Naive thymus-derived CD4-positive, alpha-beta T cell (primary cell): ENCODE measurements at regions not wholly inside any gene's neighbourhood (a gene's known extent, or its start where the extent isn't known, plus 50 kb on each side); places are given as distances from the start of the nearest gene placed in this dataset.

Experiments
- ATAC-seq: fragments of 150-1000 bp; cut with Tn5 transposase; 2 replicates; pipeline ENCODE4 v1.10.0; 2021; ENCODE audit warnings: mild to moderate bottlenecking, moderate library complexity
- CTCF ChIA-PET: fragments of 350-600 bp; sonication (Branson Sonifier 250); formaldehyde crosslinking; loops from one replicate; lab custom pipeline; 2021; ENCODE audit warnings: antibody characterized with exemption; lab: Charles Lee
- POLR2A ChIA-PET: fragments of 350-600 bp; sonication (Branson Sonifier 250); formaldehyde crosslinking; loops from one replicate; lab custom pipeline; 2021; ENCODE audit warnings: antibody characterized with exemption, inconsistent platforms; lab: Charles Lee
- DNase-seq, 9 donors: peaks; one replicate each; pipeline versions ENCODE4 v3.0.0 to v3.0.0-alpha.2; 2020 to 2022; ENCODE audit warnings: mixed read lengths in 1 of 9
- H3K27ac ChIP-seq: one replicate; pipeline ENCODE4 v1.7.0; 2013; ENCODE audit warnings: mild to moderate bottlenecking, low read depth, low read length, moderate library complexity
- H3K27me3 ChIP-seq, 2 donors: one replicate each; pipeline ENCODE4 v1.7.0; 2013; ENCODE audit warnings: low read length in 2 of 2, mild to moderate bottlenecking in 2 of 2, moderate library complexity in 2 of 2; ENCODE audit not compliant: control insufficient read depth in 2 of 2, insufficient read depth in 2 of 2
- H3K36me3 ChIP-seq, 3 experiments: 1 replicate in 2 of 3; 2 replicates in 1 of 3; pipeline ENCODE4 v1.7.0; 2013; ENCODE audit warnings: low read length in 3 of 3, mild to moderate bottlenecking in 3 of 3, moderate library complexity in 1 of 3; ENCODE audit not compliant: insufficient read depth in 3 of 3, control insufficient read depth in 2 of 3
- H3K4me1 ChIP-seq, 2 donors: one replicate each; pipeline ENCODE4 v1.7.0; 2013; ENCODE audit warnings: low read length in 2 of 2, mild to moderate bottlenecking in 2 of 2, moderate library complexity in 1 of 2; ENCODE audit not compliant: control insufficient read depth in 2 of 2, insufficient read depth in 2 of 2
- H3K4me3 ChIP-seq: 2 replicates; pipeline ENCODE4 v1.7.0; 2013; ENCODE audit warnings: mild to moderate bottlenecking, low read length
- H3K9me3 ChIP-seq, 3 experiments: 1 replicate in 2 of 3; 2 replicates in 1 of 3; pipeline ENCODE4 v1.7.0; 2013; ENCODE audit warnings: low read length in 3 of 3; ENCODE audit not compliant: control insufficient read depth in 2 of 3
- H3K27ac Mint-ChIP-seq, 9 donors: one replicate each; pipeline ENCODE4 v1.8.0; 2020 to 2022; ENCODE audit warnings: mixed read lengths in 9 of 9, mild to moderate bottlenecking in 8 of 9, moderate library complexity in 5 of 9, inconsistent platforms in 2 of 9
- H3K27me3 Mint-ChIP-seq, 5 donors: one replicate each; pipeline ENCODE4 v1.8.0; 2021 to 2022; ENCODE audit warnings: mixed read lengths in 5 of 5, mild to moderate bottlenecking in 1 of 5
- H3K36me3 Mint-ChIP-seq, 5 donors: one replicate each; pipeline ENCODE4 v1.8.0; 2020 to 2022; ENCODE audit warnings: mixed read lengths in 5 of 5, mild to moderate bottlenecking in 3 of 5, inconsistent platforms in 1 of 5
- H3K4me1 Mint-ChIP-seq, 7 donors: one replicate each; pipeline ENCODE4 v1.8.0; 2020 to 2022; ENCODE audit warnings: mixed read lengths in 7 of 7, mild to moderate bottlenecking in 3 of 7, inconsistent platforms in 1 of 7
- H3K4me3 Mint-ChIP-seq, 10 donors: one replicate each; pipeline ENCODE4 v1.8.0; 2020 to 2022; ENCODE audit warnings: mild to moderate bottlenecking in 10 of 10, mixed read lengths in 10 of 10, moderate library complexity in 6 of 10, inconsistent platforms in 2 of 10
- H3K9me3 Mint-ChIP-seq, 11 donors: one replicate each; pipeline ENCODE4 v1.8.0; 2020 to 2022; ENCODE audit warnings: mixed read lengths in 11 of 11, mild to moderate bottlenecking in 4 of 11, inconsistent platforms in 1 of 11, moderate library complexity in 1 of 11
- intact Hi-C, 2 donors: fragments of 100-400 bp; cut with micrococcal nuclease; formaldehyde crosslinking; loops; one replicate each; pipeline ENCODE4 v1.15.1; 2023

GRCh38 chr3:162337630-162338029 is 841.0 kb downstream of the OTOL1 start:
- Mint-ChIP-seq H3K4me3 (no peak overlapping the region), H3K27ac (no peak overlapping the region), H3K36me3 (no peaks in the 10 kb centered on the region), H3K4me1 (no peaks in the 10 kb centered on the region), H3K27me3 (no peaks in the 10 kb centered on the region), H3K9me3 (peaks cover 0 to 13% (median 4%) of the 10 kb centered on the region in 11 donors)
- Histone ChIP-seq H3K27me3 (no peaks in the 10 kb centered on the region), H3K4me1 (no peaks in the 10 kb centered on the region), H3K27ac (no peak overlapping the region), H3K4me3 (no peak overlapping the region), H3K9me3 (no peaks in the 10 kb centered on the region), H3K36me3 (no peaks in the 10 kb centered on the region)
- POLR2A ChIA-PET, result no interaction called here
- DNase-seq (no peak), ATAC-seq (no peak)
- intact Hi-C loops, result no loop called here
- CTCF ChIA-PET, result no interaction called here

DNA sequence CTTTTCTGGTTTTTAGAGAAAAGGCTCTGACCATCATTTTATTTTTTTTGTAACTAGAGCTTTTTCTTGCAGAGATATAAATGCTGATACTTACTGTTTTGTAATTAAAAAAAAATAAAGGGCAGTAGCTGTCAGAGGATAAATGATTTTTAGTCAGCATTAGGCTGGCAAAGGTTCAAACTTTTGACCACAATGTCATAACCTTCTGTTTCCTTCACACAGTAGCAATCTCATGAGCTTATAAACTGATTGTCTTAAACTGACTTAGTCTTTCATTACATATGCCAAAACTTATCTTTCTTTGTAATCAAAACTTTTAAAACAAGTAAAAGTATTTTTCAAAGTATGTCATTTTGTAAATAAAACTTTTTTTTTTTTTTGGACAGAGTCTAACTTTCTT is 841.9 kb downstream of the OTOL1 start:
- H3K27ac ChIP-seq, result no peak overlapping the region
- no peaks in the 10 kb centered on the region for H3K27me3 Mint-ChIP-seq
- H3K9me3 ChIP-seq, result no peaks in the 10 kb centered on the region
- H3K36me3 Mint-ChIP-seq, result no peaks in the 10 kb centered on the region
- H3K9me3 Mint-ChIP-seq, result peaks cover 0 to 13% (median 4%) of the 10 kb centered on the region in 11 donors
- no peak overlapping the region for H3K4me3 ChIP-seq
- no peaks in the 10 kb centered on the region for H3K4me1 Mint-ChIP-seq
- DNase-seq (no peak), ATAC-seq (no peak)
- no peaks in the 10 kb centered on the region for H3K4me1 ChIP-seq
- intact Hi-C loops, result no loop called here
- H3K4me3 Mint-ChIP-seq, result no peak overlapping the region
- H3K27ac Mint-ChIP-seq, result no peak overlapping the region
- POLR2A ChIA-PET, result no interaction called here
- no peaks in the 10 kb centered on the region for H3K27me3 ChIP-seq
- no peaks in the 10 kb centered on the region for H3K36me3 ChIP-seq
- CTCF ChIA-PET, result no interaction called here

DNA sequence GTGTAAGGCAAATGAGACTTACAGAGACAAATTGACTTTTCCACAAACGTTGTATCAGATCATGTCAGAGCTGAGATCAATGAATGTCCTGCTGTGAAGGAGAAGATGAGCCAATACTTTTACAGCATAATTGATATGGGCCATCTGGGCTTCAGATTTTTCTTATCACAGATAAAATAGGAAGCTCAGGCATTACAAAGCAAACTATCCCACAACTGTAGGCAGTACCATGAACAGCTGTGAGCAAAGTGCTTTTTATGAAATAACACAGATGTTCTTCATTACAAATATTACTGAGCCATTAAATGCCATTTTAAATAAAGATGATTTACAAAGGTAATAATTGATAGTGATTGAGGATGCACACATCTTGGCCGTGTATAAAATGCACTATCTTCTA is 852.3 kb downstream of the OTOL1 start:
- H3K4me3 ChIP-seq, result no peak overlapping the region
- no peaks in the 10 kb centered on the region for H3K9me3 ChIP-seq
- peaks cover 0 to 8% (median 0%) of the 10 kb centered on the region in 11 donors for H3K9me3 Mint-ChIP-seq
- H3K4me1 Mint-ChIP-seq, result no peaks in the 10 kb centered on the region
- H3K27me3 ChIP-seq, result no peaks in the 10 kb centered on the region
- H3K36me3 Mint-ChIP-seq, result no peaks in the 10 kb centered on the region
- ChIA-PET CTCF (no interaction called here), POLR2A (no interaction called here)
- H3K27me3 Mint-ChIP-seq, result no peaks in the 10 kb centered on the region
- DNase-seq (no peak), ATAC-seq (no peak)
- H3K4me1 ChIP-seq, result no peaks in the 10 kb centered on the region
- no peak overlapping the region for H3K4me3 Mint-ChIP-seq
- H3K36me3 ChIP-seq, result no peaks in the 10 kb centered on the region
- intact Hi-C loops, result no loop called here
- H3K27ac ChIP-seq, result no peak overlapping the region
- H3K27ac Mint-ChIP-seq, result no peak overlapping the region

DNA sequence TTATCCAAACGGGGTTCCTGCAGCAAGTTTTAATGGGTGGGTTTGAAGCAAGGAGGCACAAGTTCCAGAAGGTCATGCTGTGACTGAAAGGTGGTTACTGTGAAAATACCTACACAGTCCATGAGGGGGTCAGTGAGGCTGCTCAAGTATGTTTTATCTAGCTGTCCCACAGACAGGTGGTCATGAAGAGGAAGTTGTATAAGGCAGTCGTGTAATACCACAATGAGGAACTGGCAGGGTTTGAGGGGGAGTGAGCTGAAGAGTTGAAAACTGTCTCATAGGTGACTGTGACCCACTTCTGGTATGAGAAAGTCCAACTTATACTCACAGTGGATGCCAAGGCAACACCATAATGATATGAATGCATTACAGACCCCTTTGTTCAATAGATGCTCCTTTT is 856.8 kb downstream of the OTOL1 start:
- no peaks in the 10 kb centered on the region for H3K36me3 ChIP-seq
- peaks cover 0 to 8% (median 3%) of the 10 kb centered on the region in 11 donors for H3K9me3 Mint-ChIP-seq
- no peaks in the 10 kb centered on the region for H3K27me3 ChIP-seq
- no peak for ATAC-seq
- ChIA-PET POLR2A (no interaction called here), CTCF (no interaction called here)
- no peak overlapping the region for H3K27ac Mint-ChIP-seq
- no peak for DNase-seq
- H3K4me1 Mint-ChIP-seq, result no peaks in the 10 kb centered on the region
- H3K4me1 ChIP-seq, result no peaks in the 10 kb centered on the region
- no peaks in the 10 kb centered on the region for H3K27me3 Mint-ChIP-seq
- H3K27ac ChIP-seq, result no peak overlapping the region
- no peak overlapping the region for H3K4me3 ChIP-seq
- intact Hi-C loops, result no loop called here
- no peaks in the 10 kb centered on the region for H3K9me3 ChIP-seq
- no peaks in the 10 kb centered on the region for H3K36me3 Mint-ChIP-seq
- H3K4me3 Mint-ChIP-seq, result no peak overlapping the region

DNA sequence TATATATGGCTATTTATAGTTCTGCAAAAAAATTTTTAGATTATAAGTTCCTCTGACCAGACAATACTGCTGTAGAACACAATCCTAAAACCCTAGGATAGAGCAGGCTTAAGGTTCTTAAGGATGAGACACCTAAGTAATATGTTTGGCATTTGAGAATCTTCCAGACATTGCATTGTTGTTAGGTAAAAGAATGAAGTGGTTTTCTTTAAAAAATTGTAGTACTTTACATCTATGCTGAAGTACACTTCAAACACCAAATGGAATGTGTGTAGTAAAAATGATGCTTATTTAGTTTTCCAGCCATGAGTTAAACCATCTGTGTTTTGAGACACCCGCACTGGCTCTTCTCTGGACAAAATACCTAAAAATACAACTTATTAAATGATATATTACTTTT is 857.7 kb downstream of the OTOL1 start:
- Mint-ChIP-seq H3K36me3 (no peaks in the 10 kb centered on the region), H3K4me1 (no peaks in the 10 kb centered on the region), H3K27me3 (no peaks in the 10 kb centered on the region), H3K9me3 (peaks cover 0 to 10% (median 3%) of the 10 kb centered on the region in 11 donors), H3K4me3 (no peak overlapping the region), H3K27ac (no peak overlapping the region)
- Histone ChIP-seq H3K36me3 (no peaks in the 10 kb centered on the region), H3K27me3 (no peaks in the 10 kb centered on the region), H3K27ac (no peak overlapping the region), H3K4me1 (no peaks in the 10 kb centered on the region), H3K9me3 (no peaks in the 10 kb centered on the region), H3K4me3 (no peak overlapping the region)
- CTCF ChIA-PET, result no interaction called here
- POLR2A ChIA-PET, result no interaction called here
- intact Hi-C loops, result no loop called here
- ATAC-seq (no peak), DNase-seq (no peak)

DNA sequence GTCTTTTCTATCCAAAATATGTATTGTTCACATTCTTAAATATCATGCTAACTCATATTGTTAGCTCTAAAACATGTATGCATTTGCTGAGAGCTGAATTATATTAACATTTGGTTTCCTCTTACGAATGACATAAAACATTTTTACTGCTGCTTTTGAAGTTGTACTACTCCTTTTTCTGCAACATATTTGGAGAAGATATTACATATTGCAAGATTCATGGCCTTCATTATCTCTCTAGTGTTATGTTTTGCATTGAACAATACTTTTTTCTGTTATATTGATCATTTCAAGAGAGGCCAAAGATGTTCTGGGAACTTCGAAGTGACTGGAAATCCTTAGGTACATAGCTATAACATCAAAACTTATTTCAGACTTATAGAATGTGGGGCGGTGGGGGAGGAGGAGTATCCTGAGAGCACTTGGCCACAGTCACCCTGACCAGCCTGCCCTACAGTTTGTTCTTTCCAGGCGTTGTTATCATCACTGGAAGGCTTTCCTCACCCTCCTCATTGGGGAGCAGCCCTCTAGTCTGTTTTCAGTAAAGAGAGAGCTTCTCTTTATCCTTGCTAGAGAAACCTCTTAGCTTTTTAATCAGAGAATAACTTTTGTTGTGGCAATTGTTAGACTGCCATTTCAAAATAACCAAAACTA is 868.6 kb downstream of the OTOL1 start:
- ChIA-PET POLR2A (no interaction called here), CTCF (no interaction called here)
- intact Hi-C loops, result no loop called here
- H3K36me3 ChIP-seq, result no peaks in the 10 kb centered on the region
- H3K27ac Mint-ChIP-seq, result no peak overlapping the region
- H3K27ac ChIP-seq, result no peak overlapping the region
- no peak for ATAC-seq
- no peaks in the 10 kb centered on the region for H3K9me3 ChIP-seq
- no peaks in the 10 kb centered on the region for H3K36me3 Mint-ChIP-seq
- no peak overlapping the region for H3K4me3 ChIP-seq
- H3K4me1 ChIP-seq, result no peaks in the 10 kb centered on the region
- no peaks in the 10 kb centered on the region for H3K27me3 Mint-ChIP-seq
- peaks cover 0 to 4% (median 0%) of the 10 kb centered on the region in 11 donors for H3K9me3 Mint-ChIP-seq
- no peaks in the 10 kb centered on the region for H3K4me1 Mint-ChIP-seq
- no peaks in the 10 kb centered on the region for H3K27me3 ChIP-seq
- H3K4me3 Mint-ChIP-seq, result no peak overlapping the region
- no peak for DNase-seq

DNA sequence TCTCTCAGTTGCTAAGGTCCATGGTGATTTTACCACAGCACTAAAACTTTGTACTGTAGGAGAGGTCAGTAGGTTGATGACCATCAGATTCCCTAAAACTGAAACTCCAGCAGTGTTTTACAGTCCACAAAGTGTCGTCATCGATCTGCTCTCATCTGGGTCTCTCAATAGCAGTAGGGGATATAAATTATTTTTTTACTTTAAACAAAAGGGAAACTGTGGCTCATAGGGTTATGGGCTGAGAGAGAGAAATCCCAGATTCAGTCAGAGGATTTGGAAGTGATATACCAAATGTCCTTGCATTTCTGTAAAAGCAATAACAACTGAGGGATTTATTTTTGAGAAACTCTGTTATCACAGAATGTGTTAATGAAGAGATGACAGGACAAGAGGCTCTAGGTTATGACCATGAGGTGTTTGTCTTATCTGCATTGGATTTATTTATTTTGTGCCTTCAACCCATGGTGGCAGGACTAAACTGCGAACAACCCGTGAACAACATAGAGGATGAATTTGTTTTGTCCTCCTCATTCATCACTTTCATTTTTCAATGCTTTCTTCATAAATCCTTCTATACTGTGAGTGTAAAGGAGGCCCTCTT is 869.7 kb downstream of the OTOL1 start:
- Histone ChIP-seq H3K36me3 (no peaks in the 10 kb centered on the region), H3K4me3 (no peak overlapping the region), H3K27ac (no peak overlapping the region), H3K9me3 (no peaks in the 10 kb centered on the region), H3K27me3 (no peaks in the 10 kb centered on the region), H3K4me1 (no peaks in the 10 kb centered on the region)
- Mint-ChIP-seq H3K9me3 (peaks cover 0 to 4% (median 0%) of the 10 kb centered on the region in 11 donors), H3K36me3 (no peaks in the 10 kb centered on the region), H3K27ac (no peak overlapping the region), H3K4me1 (no peaks in the 10 kb centered on the region), H3K27me3 (no peaks in the 10 kb centered on the region), H3K4me3 (no peak overlapping the region)
- POLR2A ChIA-PET, result no interaction called here
- no peak for ATAC-seq
- CTCF ChIA-PET, result no interaction called here
- intact Hi-C loops, result no loop called here
- DNase-seq, result no peak
